ENCODE measurements at regions not wholly inside any gene's neighbourhood (a gene's known extent, or its start where the extent isn't known, plus 50 kb on each side); places are given as distances from the start of the nearest gene placed in this dataset.
"Not testable (repeated sequence)": the region's sequence is repeated elsewhere in the genome, so short reads cannot be mapped to it uniquely, and the experiment has no call there.

- H3K4me3 ChIP-seq (ENCODE audit: low read length) = no peak overlapping the region
- no peak for DNase-seq (ENCODE audit: low read depth, low spot score)
Observed at GRCh38 chr1:117698398-117699160, 92.7 kb downstream of the TENT5C start.

DNA sequence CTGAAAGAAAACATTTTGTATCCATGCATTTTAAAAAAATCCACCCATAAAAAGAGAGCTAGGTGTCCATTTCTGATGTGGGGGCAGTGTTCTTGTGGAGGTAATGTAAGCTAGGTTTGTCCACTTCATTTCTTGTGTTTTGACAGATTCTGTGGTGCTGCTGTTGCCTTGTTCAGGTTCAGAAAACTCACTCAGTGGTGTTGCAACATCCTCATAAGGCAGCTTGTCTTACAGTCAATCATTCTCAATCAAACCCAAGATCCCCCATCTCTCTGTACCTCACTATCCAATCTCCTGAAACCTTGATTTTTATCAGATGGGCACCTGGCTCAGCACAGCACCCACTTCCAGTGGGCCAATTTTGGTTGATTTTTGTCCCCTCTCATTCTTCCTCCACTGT, 94.1 kb downstream of the TENT5C start:
- no peak overlapping the region for H3K4me3 ChIP-seq (ENCODE audit: low read length)

GRCh38 chr1:117702654-117703053, 96.8 kb downstream of the TENT5C start:
- no peak for DNase-seq (ENCODE audit: low read depth, low spot score)
- H3K4me3 ChIP-seq (ENCODE audit: low read length) = no peak overlapping the region

More for the DNA sequence above, 94.1 kb downstream of the TENT5C start:
- no peak for DNase-seq (ENCODE audit: low read depth, low spot score)

- DNase-seq (ENCODE audit: low read depth, low spot score) = no peak
Observed at GRCh38 chr1:117707371-117707770, 101.5 kb downstream of the TENT5C start.

DNA sequence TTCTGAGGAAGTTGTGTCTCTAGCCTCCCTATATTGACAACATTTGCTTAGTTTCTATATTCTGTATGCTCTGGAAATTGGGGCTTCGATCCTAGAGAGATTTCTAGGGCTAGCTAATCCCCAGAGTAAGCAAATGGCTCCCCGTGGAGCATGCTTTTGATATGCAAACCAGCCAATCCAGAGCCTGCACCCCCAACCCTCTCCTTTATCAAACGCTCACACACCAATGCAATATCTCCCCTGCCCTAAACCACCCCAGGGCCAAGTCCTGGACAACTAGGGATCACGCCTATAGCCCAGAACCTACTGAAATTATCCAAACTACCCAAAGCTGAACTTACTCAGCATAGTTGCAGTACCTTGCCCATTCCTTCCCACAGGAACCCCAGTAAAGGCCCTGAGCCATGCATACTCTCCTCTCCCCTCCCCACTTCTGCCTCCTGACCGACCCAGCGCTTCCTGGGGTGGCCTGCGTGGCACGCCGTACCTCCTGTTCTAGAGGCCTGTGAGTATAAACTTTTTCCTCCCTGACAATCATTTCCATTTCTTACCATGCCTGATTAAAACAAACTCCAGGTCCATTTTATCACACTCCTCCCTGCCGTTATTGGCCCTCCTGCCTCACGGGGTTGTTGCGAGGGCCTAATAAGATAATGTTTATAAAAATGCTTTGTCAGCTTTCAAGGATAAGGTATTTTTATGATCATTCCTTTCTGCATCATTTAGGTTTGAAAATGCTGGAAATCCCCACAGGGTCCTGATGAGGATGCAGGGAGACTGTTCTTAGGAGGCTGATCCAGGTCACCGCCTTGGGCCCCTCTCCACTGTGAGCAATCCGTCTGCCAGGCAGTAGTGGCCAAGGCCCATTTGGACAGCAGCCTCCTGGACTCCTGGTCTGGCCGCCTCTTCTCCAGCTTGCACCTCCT, 102.7 kb downstream of the TENT5C start:
- H3K4me3 ChIP-seq (ENCODE audit: low read length) = no peak overlapping the region
- no peak for DNase-seq (ENCODE audit: low read depth, low spot score)

More at GRCh38 chr1:117707371-117707770, 101.5 kb downstream of the TENT5C start:
- no peak overlapping the region for H3K4me3 ChIP-seq (ENCODE audit: low read length)

DNA sequence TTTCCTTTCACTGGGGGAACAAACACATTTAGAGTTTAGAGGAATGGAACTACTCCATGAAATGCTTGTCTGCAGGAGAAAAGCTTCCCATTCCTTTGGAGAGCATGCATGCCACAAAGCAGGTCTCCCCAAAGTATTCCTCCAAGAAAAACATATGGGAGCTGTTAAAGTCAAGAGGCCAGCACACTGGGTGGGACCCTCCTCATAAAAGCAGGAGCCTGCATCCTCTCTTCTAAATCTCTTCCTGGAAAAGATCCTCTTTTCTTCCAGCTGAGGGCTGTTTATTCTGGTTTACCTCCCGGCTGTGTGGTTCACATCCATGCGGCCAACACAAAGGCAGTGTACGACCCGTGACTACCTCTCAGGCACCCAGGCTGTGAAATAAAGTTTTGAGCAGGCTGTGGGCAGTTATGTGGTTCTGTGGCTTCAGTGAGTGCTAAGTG, 103.4 kb downstream of the TENT5C start:
- H3K4me3 ChIP-seq (ENCODE audit: low read length) = no peak overlapping the region
- no peak for DNase-seq (ENCODE audit: low read depth, low spot score)

- peak; percentile 18 for DNase-seq (ENCODE audit: low read depth, low spot score)
- H3K4me3 ChIP-seq (ENCODE audit: low read length) = no peak overlapping the region
Observed at GRCh38 chr1:117710710-117711109, 104.9 kb downstream of the TENT5C start.

- DNase-seq (ENCODE audit: low read depth, low spot score) = no peak
- no peak overlapping the region for H3K4me3 ChIP-seq (ENCODE audit: low read length)
Observed at GRCh38 chr1:117712621-117713020, 106.8 kb downstream of the TENT5C start.

DNA sequence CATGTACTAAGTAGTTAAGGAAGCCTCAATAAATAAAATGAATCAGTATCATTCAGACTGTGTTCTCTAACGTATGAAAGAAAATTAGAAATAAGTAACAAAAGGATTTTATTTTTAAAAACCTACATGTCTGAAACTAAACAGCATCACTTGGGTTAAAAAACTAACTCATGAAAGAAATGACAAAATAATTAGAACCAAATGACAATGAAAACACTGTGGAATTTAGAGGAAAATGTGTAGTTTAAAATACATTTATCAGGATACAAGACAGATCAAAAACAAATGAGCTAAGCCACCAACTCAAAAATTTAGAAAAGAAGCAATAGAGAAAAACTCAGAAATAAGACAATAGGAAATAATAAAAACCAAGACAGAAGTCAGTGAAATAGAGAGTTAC, 108.7 kb downstream of the TENT5C start:
- H3K4me3 ChIP-seq (ENCODE audit: low read length) = no peak overlapping the region
- no peak for DNase-seq (ENCODE audit: low read depth, low spot score)

DNA sequence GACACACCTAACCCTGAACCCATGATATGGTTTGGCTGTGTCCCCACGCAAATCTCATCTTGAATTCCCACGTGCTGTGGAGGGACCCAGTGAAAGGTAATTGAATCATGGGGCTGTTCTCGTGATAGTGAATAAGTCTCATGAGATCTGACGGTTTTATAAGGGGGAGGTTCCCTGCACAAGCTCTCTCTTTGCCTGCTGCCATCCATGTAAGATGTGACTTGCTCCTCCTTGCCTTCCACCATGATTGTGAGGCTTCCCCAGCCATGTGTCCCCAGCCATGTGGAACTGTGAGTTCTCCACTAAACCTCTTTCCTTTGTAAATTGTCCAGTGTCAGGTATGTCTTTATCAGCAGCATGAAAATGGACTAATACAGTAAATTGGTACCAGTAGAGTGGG, 110.2 kb downstream of the TENT5C start:
- not testable (repeated sequence) for H3K4me3 ChIP-seq (ENCODE audit: low read length); DNase-seq (ENCODE audit: low read depth, low spot score)

DNA sequence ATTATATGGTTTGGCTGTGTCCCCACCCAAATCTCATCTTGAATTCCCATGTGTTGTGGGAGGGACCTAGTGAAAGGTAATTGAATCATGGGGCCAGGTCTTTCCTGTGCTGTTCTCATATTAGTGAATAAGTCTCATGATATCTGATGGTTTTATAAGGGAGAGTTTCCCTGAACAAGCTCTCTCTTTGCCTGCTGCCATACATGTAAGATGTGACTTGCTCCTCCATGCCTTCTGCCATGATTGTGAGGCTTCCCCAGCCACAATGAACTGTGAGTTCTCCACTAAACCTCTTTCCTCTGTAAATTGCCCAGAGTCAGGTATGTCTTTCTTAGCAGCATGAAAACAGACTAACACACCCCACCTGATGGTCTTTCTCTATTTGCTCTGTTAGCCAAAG, 112.1 kb downstream of the TENT5C start:
- not testable (repeated sequence) for H3K4me3 ChIP-seq (ENCODE audit: low read length); DNase-seq (ENCODE audit: low read depth, low spot score)

DNA sequence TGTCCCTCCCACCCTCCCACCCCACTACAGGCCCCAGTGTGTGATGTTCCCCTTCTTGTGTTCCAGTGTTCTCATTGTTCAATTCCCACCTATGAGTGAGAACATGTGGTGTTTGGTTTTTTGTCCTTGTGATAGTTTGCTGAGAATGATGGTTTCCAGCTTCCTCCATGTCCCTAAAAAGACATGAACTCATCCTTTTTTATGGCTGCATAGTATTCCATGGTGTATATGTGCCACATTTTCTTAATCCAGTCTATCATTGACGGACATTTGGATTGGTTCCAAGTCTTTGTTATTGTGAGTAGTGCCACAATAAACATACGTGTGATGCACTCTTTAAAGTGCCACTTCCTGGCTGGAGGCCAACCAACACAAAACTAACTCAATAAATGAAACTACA, 112.7 kb downstream of the TENT5C start:
- DNase-seq (ENCODE audit: low read depth, low spot score); H3K4me3 ChIP-seq (ENCODE audit: low read length): not testable (repeated sequence)

DNA sequence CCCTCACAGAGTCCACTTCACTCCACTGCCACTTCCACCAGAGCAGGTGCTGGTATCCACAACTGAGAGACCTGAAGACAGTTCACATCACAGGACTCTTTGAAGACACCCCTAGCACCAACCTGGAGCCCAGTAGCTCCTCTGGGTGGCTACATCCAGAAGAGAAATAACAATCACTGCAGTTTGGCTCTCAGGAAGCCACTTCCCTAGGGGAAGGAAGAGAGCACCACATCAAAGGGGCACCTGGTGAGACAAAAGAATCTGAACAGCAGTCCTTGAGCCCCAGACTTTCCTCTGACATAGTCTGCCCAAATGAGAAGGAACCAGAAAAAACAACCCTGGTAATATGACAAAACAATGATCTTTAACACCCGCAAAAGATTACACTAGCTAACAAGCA, 113.2 kb downstream of the TENT5C start:
- no peak overlapping the region for H3K4me3 ChIP-seq (ENCODE audit: low read length)
- DNase-seq (ENCODE audit: low read depth, low spot score) = peak; percentile 74

DNA sequence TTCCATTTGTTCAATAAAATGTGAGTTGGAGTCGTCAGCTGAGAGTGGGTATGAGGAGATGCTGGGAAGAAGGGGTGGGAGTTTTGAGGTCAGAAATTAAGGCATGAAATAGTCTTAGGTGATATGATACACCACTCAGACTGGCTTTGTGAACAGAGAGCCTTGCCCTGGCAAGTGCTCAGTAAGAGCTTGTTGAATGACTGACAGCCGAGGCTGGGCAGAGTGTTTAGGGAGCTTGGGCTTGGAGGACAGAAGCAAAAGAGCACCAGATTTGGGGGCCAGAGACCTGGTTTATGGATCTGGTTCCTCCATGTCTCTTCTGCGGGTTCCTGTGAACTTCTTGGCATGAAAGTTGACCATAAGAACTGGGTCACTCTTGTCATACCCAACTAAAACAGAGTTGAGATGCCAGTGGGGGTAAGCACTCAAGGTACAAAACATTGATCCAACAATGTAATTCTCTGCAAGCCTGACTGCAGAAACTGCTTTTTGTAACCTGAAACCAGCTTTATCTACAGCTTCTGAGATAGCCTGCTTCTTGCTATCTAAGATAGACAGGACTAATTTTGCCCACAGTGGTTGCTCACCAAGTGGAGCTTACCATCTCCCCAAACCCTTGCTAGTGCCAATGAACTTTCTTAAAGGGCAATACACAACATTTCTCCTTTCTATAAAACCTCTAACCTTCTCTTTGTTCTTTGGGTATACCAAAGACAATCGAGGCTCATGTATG, 126.4 kb downstream of the TENT5C start:
- DNase-seq (ENCODE audit: low read depth, low spot score) = no peak
- no peak overlapping the region for H3K4me3 ChIP-seq (ENCODE audit: low read length)

DNA sequence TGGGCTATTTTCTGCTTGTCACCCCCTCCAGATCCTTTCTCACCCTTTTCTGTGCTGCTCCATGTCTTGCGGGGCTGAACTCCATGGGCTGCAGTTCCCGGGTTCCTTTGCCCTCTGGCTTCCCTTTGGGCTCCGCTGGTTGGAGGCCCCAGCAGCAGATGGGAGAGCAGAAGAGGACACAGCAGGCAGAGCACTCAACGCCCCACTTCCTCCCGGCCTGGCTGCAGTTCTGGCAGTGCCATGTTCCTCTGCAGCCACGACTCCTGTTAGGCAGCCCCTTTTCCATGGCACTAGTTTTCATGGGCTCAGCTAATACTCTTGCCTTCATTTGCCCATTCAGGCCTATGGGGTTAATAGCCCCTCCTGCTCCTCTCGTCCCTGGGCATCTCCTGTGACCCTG, 127.1 kb downstream of the TENT5C start:
- H3K4me3 ChIP-seq (ENCODE audit: low read length) = no peak overlapping the region
- DNase-seq (ENCODE audit: low read depth, low spot score) = no peak

GRCh38 chr1:117734403-117734802, 128.6 kb downstream of the TENT5C start:
- no peak for DNase-seq (ENCODE audit: low read depth, low spot score)
- no peak overlapping the region for H3K4me3 ChIP-seq (ENCODE audit: low read length)

DNA sequence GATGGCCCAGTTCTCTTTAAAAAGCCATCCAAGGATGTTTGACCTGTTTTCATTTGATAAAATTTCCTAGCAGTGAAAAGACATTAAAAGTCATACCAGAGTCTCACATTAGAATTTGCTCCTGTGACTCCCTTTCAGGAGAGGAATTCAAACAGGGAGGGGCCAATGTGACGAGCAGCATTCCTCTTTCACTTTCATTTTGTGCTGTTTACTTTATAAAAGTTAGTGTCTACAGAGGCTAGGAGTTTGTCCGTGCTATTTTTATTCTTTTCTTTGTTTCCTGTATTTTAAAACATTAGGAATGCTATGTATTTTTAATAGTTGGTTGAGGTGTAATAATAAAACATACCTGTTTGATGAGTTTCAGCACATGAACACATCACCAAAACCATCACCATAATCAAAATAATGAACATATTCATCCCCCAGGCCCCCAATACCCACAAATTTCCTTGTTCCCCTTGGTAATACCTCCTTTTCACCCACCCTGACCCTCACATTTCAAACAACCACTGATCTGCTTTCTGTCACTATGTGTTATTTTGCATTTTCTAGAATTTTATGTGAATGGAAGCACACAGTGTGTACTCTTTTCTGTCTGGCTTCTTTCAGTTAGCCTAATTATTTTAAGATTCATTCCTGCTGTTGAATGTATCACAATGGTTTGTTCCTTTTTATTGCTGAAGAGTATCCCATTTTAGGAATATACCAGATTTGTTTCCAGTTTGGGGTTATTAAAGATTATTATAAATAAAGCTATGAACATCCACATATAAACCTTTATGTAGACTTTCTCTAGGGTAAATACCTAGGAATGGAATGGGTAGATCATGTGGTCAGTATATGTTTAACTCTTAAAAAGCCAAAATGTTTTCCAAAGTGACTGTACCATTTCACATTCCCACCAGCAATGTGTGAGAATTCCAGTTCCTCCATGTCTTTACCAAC, 129.5 kb downstream of the TENT5C start:
- H3K4me3 ChIP-seq (ENCODE audit: low read length) = peak overlapping the region; percentile 21
- DNase-seq (ENCODE audit: low read depth, low spot score) = peak; percentile 19

GRCh38 chr1:117739504-117739903, 133.7 kb downstream of the TENT5C start:
- DNase-seq (ENCODE audit: low read depth, low spot score) = no peak
- no peak overlapping the region for H3K4me3 ChIP-seq (ENCODE audit: low read length)

All from Jurkat, Clone E6-1 (cell line).